Activated T-cell treated with anti-CD3 and anti-CD28 coated beads for 48 hours (primary cell): ENCODE measurements at regions not wholly inside any gene's neighbourhood (a gene's known extent, or its start where the extent isn't known, plus 50 kb on each side); places are given as distances from the start of the nearest gene placed in this dataset.

ENCODE experiments used
- DNase-seq: peaks from one replicate; pipeline ENCODE4 v3.0.0-alpha.2; 2020; ENCODE audit warnings: low read depth

DNA sequence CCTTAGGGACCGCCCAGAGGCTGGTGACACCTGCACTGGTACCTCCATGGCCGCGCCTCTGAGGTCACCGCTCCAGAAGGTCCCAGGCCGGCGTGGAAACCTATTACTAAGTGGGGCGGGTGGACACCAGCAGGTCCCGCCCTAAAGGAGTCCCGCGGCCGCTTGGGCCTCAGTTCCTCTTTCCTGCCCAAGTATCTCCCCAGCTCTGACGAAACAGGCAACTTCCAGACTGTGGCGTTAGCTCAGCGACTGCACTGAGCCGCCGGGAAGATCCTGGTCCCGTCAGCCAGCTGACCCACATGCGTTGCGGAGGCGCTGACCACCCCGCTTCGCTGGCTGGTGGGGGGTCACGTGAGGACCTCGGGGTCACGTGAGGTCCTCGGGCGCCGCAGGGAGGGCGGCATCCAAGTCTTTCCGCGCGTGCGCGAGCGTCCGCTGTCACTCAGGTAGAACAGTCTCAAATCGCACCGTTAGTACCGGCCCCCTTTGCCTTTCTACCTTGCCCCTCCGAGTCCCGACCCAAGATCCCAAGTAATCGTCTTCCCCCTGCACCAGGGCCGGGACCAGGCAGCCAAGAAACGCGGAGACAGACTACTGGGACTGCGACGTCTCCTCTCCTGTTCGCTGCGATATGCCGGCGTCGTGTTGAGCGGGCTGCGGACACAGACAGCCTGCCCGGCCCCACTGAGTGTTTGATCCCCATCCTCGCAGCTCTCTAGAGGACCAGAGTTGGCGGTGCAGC is 53.7 kb upstream of the KDM4C start:
- DNase-seq, result peak; percentile 66

DNA sequence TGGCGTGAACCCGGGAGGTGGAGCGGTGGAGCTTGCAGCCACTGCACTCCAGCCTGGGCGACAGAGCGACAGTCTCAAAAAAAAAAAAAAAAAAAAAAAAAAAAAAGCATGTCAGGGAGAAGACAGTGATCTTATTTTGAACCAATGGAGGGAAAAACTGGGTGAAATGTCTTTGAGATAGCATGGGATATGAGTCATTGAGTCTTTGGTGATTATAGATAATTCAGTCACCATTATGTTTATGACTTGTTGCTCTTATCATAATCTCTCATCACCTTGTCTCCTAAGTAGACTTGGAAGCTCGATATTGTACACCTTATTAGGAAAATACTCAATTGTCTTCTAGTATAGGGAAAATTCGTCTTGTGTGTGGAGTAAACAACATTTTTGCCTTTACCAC is 55.1 kb upstream of the KDM4C start:
- no peak for DNase-seq

DNA sequence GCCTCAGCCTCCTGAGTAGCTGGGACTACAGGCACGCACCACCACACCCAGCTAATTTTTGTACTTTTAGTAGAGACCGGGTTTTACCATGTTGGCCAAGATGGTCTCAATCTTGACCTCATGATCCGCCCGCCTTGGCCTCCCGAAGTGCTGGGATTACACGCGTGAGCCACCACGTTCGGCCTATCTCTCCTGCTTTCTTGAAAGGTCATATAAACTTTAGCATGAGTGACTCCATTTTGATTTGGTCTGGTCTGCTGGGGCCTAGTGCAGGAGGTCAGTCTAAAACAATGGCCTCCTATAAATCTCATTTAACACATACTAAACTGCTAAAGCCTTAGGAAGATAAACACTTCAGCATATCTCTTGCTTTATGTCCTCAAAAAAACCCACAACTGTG is 50.6 kb upstream of the GLDC start:
- no peak for DNase-seq

DNA sequence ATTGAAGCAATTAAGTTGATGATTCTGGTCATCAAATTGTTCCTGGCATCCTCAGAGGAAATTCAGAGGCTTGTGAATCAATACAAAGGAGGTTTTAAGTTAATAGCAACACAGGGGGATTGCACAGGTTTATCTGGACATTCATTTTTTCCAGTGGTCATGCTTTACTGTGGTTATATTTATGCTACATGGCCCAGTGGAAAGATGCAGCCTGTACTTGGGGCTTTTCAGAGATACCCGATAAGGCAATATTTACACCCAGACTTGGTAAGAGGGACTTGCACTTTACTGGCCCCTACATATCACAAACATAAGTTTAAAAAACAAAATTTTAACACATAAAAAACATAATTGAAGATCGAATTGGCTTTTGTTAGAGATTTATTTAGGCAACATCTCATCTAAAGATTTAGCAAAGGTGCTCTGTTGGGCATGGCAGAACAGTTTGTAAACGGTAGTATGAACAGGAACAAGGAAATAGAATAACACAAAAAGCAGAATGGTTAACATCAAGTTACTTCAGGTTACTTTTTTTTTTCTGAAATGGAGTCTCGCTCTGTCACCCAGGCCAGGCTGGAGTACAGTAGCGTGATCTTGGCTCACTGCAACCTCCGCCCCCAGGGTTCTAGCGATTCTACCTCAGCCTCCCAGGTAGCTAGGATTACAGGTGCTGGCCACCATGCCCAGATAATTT is 49.7 kb upstream of the GLDC start:
- no peak for DNase-seq
